ENCODE measurements at regions not wholly inside any gene's neighbourhood (a gene's known extent, or its start where the extent isn't known, plus 50 kb on each side); places are given as distances from the start of the nearest gene placed in this dataset.

DNA sequence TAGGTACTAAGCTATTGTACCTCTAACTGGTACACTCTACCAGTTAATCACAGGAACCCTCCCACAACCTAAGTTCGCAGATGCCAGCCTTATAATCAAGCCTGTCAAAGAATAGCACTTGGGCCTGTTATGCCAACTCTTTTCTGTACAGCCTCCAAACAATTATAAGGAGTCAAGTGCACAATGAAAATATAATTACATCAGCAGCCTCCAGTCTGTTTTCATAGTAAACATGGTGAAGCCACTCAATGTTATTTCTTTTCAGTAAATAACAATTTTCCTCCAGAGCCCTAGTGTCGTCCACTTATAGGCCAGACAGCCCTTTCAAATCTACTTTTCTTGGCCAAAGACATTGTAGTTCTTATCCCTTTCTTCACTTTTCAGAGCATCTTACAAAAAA, 82.7 kb upstream of the CARMIL1 start:
- no peaks in the 10 kb centered on the region for H3K36me3 ChIP-seq (ENCODE audit: insufficient read depth, low read length)
- H3K4me3 ChIP-seq (ENCODE audit: low read depth in 1 of 2, low read length in 2 of 2), result no peak overlapping the region
- no peak overlapping the region for H3K4me2 ChIP-seq (ENCODE audit: insufficient read depth, low read length)
- TF ChIP-seq EZH2 (IDR thresholded peaks at IDR 0.05; ENCODE audit: borderline replicate concordance, low read depth, low read length, severe bottlenecking), result no peak
- TF ChIP-seq, protein P1, sequence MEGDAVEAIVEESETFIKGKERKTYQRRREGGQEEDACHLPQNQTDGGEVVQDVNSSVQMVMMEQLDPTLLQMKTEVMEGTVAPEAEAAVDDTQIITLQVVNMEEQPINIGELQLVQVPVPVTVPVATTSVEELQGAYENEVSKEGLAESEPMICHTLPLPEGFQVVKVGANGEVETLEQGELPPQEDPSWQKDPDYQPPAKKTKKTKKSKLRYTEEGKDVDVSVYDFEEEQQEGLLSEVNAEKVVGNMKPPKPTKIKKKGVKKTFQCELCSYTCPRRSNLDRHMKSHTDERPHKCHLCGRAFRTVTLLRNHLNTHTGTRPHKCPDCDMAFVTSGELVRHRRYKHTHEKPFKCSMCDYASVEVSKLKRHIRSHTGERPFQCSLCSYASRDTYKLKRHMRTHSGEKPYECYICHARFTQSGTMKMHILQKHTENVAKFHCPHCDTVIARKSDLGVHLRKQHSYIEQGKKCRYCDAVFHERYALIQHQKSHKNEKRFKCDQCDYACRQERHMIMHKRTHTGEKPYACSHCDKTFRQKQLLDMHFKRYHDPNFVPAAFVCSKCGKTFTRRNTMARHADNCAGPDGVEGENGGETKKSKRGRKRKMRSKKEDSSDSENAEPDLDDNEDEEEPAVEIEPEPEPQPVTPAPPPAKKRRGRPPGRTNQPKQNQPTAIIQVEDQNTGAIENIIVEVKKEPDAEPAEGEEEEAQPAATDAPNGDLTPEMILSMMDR (IDR thresholded peaks at IDR 0.05; ENCODE audit: borderline replicate concordance, extremely low read depth, low read length, poor library complexity, severe bottlenecking), result no peak
- H2AFZ ChIP-seq (ENCODE audit: low read depth, low read length), result no peak overlapping the region
- no peaks in the 10 kb centered on the region for H3K27me3 ChIP-seq (ENCODE audit: insufficient read depth, low read length, poor library complexity)
- ATAC-seq (ENCODE audit: insufficient read depth, low read depth), result no peak
- no peaks in the 10 kb centered on the region for H3K4me1 ChIP-seq (ENCODE audit: insufficient read depth, low read length)
- no peak overlapping the region for H3K27ac ChIP-seq (ENCODE audit: low read length)
- DNase-seq, result no peak
- no peaks in the 10 kb centered on the region for H4K20me1 ChIP-seq (ENCODE audit: insufficient read depth, low read length)
- H3K9ac ChIP-seq (ENCODE audit: low read depth, low read length), result no peak overlapping the region
- no peaks in the 10 kb centered on the region for H3K9me3 ChIP-seq (ENCODE audit: insufficient read depth, low read length, severe bottlenecking)
- H3K79me2 ChIP-seq (ENCODE audit: insufficient read depth, low read length), result no peaks in the 10 kb centered on the region

DNA sequence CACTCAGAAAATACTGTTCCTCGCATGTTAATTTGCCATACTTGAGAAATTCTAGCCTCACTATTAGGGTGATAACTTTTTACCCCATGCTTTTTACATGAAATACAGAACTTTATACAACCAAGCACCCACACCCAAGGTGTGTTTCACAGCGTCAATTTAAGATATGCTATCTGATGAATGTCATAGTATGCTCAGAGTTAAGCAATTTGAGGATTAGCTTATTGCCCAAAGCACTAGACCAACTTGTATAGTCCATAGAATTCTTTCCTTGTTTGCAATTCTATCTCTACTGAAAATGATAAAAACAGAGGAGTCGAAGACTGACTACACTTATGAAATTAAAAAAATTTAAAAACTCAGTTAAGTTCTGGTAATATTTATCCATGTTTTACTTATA, 82.1 kb upstream of the CARMIL1 start:
- ATAC-seq (ENCODE audit: insufficient read depth, low read depth), result no peak
- TF ChIP-seq EZH2 (IDR thresholded peaks at IDR 0.05; ENCODE audit: borderline replicate concordance, low read depth, low read length, severe bottlenecking), result no peak
- TF ChIP-seq, protein P1 (IDR thresholded peaks at IDR 0.05; ENCODE audit: borderline replicate concordance, extremely low read depth, low read length, poor library complexity, severe bottlenecking), result no peak
- Histone ChIP-seq H2AFZ (ENCODE audit: low read depth, low read length) (no peak overlapping the region), H3K9ac (ENCODE audit: low read depth, low read length) (no peak overlapping the region), H3K4me2 (ENCODE audit: insufficient read depth, low read length) (no peak overlapping the region), H3K27ac (ENCODE audit: low read length) (no peak overlapping the region), H3K27me3 (ENCODE audit: insufficient read depth, low read length, poor library complexity) (no peaks in the 10 kb centered on the region), H3K9me3 (ENCODE audit: insufficient read depth, low read length, severe bottlenecking) (no peaks in the 10 kb centered on the region), H3K4me3 (ENCODE audit: low read depth in 1 of 2, low read length in 2 of 2) (no peak overlapping the region), H3K4me1 (ENCODE audit: insufficient read depth, low read length) (no peaks in the 10 kb centered on the region), H3K36me3 (ENCODE audit: insufficient read depth, low read length) (no peaks in the 10 kb centered on the region), H4K20me1 (ENCODE audit: insufficient read depth, low read length) (no peaks in the 10 kb centered on the region), H3K79me2 (ENCODE audit: insufficient read depth, low read length) (no peaks in the 10 kb centered on the region)
- DNase-seq, result no peak

DNA sequence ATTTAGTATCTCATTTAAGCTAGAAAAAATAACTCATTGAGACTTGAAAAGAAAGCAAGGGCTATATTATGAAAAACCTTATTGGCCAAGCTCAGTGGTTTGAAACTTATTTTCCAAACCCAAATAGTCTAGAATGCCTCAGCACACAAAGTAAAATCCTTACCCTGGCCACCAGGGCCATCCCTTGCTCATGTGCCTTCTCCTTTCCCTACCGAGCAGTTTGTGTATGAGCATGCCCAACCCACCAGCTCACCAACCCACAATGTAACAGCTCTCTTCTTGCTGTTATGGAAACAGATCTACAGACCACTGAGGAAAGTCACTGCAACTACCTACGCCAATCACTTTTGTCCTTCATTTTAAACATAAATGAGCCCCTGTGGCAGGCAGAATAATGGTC, 79.6 kb upstream of the CARMIL1 start:
- no peak for TF ChIP-seq EZH2 (IDR thresholded peaks at IDR 0.05; ENCODE audit: borderline replicate concordance, low read depth, low read length, severe bottlenecking)
- TF ChIP-seq, protein P1 (IDR thresholded peaks at IDR 0.05; ENCODE audit: borderline replicate concordance, extremely low read depth, low read length, poor library complexity, severe bottlenecking), result no peak
- H3K9me3 ChIP-seq (ENCODE audit: insufficient read depth, low read length, severe bottlenecking), result no peaks in the 10 kb centered on the region
- no peak overlapping the region for H2AFZ ChIP-seq (ENCODE audit: low read depth, low read length)
- no peak overlapping the region for H3K4me3 ChIP-seq (ENCODE audit: low read depth in 1 of 2, low read length in 2 of 2)
- no peaks in the 10 kb centered on the region for H3K27me3 ChIP-seq (ENCODE audit: insufficient read depth, low read length, poor library complexity)
- ATAC-seq (ENCODE audit: insufficient read depth, low read depth) (no peak), DNase-seq (no peak)
- no peak overlapping the region for H3K9ac ChIP-seq (ENCODE audit: low read depth, low read length)
- no peak overlapping the region for H3K4me2 ChIP-seq (ENCODE audit: insufficient read depth, low read length)
- no peaks in the 10 kb centered on the region for H3K36me3 ChIP-seq (ENCODE audit: insufficient read depth, low read length)
- no peaks in the 10 kb centered on the region for H3K79me2 ChIP-seq (ENCODE audit: insufficient read depth, low read length)
- no peak overlapping the region for H3K27ac ChIP-seq (ENCODE audit: low read length)
- H4K20me1 ChIP-seq (ENCODE audit: insufficient read depth, low read length), result no peaks in the 10 kb centered on the region
- H3K4me1 ChIP-seq (ENCODE audit: insufficient read depth, low read length), result no peaks in the 10 kb centered on the region

DNA sequence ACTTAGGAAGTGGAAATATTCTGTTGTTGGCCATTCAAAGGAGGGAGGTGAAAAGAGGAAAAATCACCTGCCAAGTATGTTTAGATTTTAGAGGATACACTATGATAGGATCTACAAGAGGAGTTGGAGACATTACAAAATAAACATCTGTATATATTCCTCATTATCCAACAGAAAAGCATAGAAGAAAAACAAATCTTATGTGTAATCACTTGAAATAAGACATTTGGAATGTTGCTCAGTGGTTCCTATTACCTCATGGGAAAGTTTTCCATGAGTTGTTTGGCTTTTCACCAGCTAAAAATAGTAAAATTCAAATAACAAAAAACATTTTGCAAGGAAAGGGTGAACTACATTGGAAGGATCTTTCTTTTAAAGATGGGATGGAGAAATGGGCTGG, 76.7 kb upstream of the CARMIL1 start:
- Histone ChIP-seq H3K4me2 (ENCODE audit: insufficient read depth, low read length) (no peak overlapping the region), H3K9me3 (ENCODE audit: insufficient read depth, low read length, severe bottlenecking) (no peaks in the 10 kb centered on the region), H3K4me3 (ENCODE audit: low read depth in 1 of 2, low read length in 2 of 2) (no peak overlapping the region), H3K79me2 (ENCODE audit: insufficient read depth, low read length) (no peaks in the 10 kb centered on the region), H3K36me3 (ENCODE audit: insufficient read depth, low read length) (no peaks in the 10 kb centered on the region), H4K20me1 (ENCODE audit: insufficient read depth, low read length) (no peaks in the 10 kb centered on the region), H3K9ac (ENCODE audit: low read depth, low read length) (no peak overlapping the region), H3K4me1 (ENCODE audit: insufficient read depth, low read length) (no peaks in the 10 kb centered on the region), H3K27ac (ENCODE audit: low read length) (no peak overlapping the region), H3K27me3 (ENCODE audit: insufficient read depth, low read length, poor library complexity) (no peaks in the 10 kb centered on the region), H2AFZ (ENCODE audit: low read depth, low read length) (no peak overlapping the region)
- ATAC-seq (ENCODE audit: insufficient read depth, low read depth) (no peak), DNase-seq (no peak)
- TF ChIP-seq, protein P1 (IDR thresholded peaks at IDR 0.05; ENCODE audit: borderline replicate concordance, extremely low read depth, low read length, poor library complexity, severe bottlenecking), result no peak
- TF ChIP-seq EZH2 (IDR thresholded peaks at IDR 0.05; ENCODE audit: borderline replicate concordance, low read depth, low read length, severe bottlenecking), result no peak

All from DND-41 (cell line).